Upper lobe of right lung (tissue), 1 donor: ENCODE measurements at regions not wholly inside any gene's neighbourhood (a gene's known extent, or its start where the extent isn't known, plus 50 kb on each side); places are given as distances from the start of the nearest gene placed in this dataset.

Source experiments
- ATAC-seq: fragments of 200-7000 bp; cut with Tn5 transposase; one replicate; pipeline ENCODE4 v1.9.1; 2020; ENCODE audit warnings: mild to moderate bottlenecking, moderate library complexity
- DNase-seq: peaks from one replicate; pipeline ENCODE4 v3.0.0-alpha.2; 2020
- H3K27ac ChIP-seq: fragments of 200-600 bp; one replicate; pipeline ENCODE4 v1.8.0; 2022
- H3K27me3 ChIP-seq: fragments of 200-600 bp; one replicate; pipeline ENCODE4 v1.8.0; 2022; ENCODE audit warnings: mild to moderate bottlenecking
- H3K36me3 ChIP-seq: fragments of 200-600 bp; one replicate; pipeline ENCODE4 v1.8.0; 2022
- H3K4me1 ChIP-seq: fragments of 200-600 bp; one replicate; pipeline ENCODE4 v1.8.0; 2022
- H3K4me3 ChIP-seq: fragments of 200-600 bp; one replicate; pipeline ENCODE4 v1.8.0; 2022; ENCODE audit warnings: mild to moderate bottlenecking
- H3K9me3 ChIP-seq: fragments of 200-600 bp; one replicate; pipeline ENCODE4 v1.8.0; 2022
- CTCF ChIP-seq: fragments of 200-600 bp; IDR thresholded peaks from one replicate; pipeline ENCODE4 v1.8.0; 2022; ENCODE audit warnings: antibody characterized with exemption
- intact Hi-C: fragments of 100-400 bp; cut with DNase I; formaldehyde crosslinking; loops from one replicate; pipeline ENCODE4 v1.11.0; 2022
- donor health status: DM: no; HTN: yes; CAD: no; lungs with severe emphysema.

GRCh38 chr20:19943061-19943521, 74.1 kb upstream of the NAA20 start:
- H3K4me3 ChIP-seq = no peak overlapping the region
- H3K9me3 ChIP-seq = no peaks in the 10 kb centered on the region
- ATAC-seq = peak; percentile 55
- TF ChIP-seq CTCF = no peak
- intact Hi-C loops = no loop called here
- no peaks in the 10 kb centered on the region for H3K27me3 ChIP-seq
- DNase-seq = no peak
- peaks cover 66% of the 10 kb centered on the region for H3K4me1 ChIP-seq
- peak overlapping the region; percentile 65 for H3K27ac ChIP-seq
- peaks cover 12% of the 10 kb centered on the region for H3K36me3 ChIP-seq

GRCh38 chr20:19944772-19945459, 72.2 kb upstream of the NAA20 start:
- Histone ChIP-seq H3K4me1 (peaks cover 56% of the 10 kb centered on the region), H3K27ac (peak overlapping the region; percentile 60), H3K36me3 (peaks cover 7% of the 10 kb centered on the region), H3K27me3 (no peaks in the 10 kb centered on the region), H3K9me3 (no peaks in the 10 kb centered on the region), H3K4me3 (no peak overlapping the region)
- no peak for TF ChIP-seq CTCF
- DNase-seq = no peak
- intact Hi-C loops = no loop called here
- no peak for ATAC-seq

GRCh38 chr20:19945732-19946670, 71.2 kb upstream of the NAA20 start:
- peak overlapping the region; percentile 60 for H3K27ac ChIP-seq
- DNase-seq (no peak), ATAC-seq (peak; percentile 13)
- peaks cover 5% of the 10 kb centered on the region for H3K36me3 ChIP-seq
- H3K4me3 ChIP-seq = no peak overlapping the region
- H3K4me1 ChIP-seq = peaks cover 49% of the 10 kb centered on the region
- intact Hi-C loops = no loop called here
- H3K27me3 ChIP-seq = no peaks in the 10 kb centered on the region
- no peaks in the 10 kb centered on the region for H3K9me3 ChIP-seq
- TF ChIP-seq CTCF = no peak

GRCh38 chr20:19947611-19948264, 69.4 kb upstream of the NAA20 start:
- Histone ChIP-seq H3K36me3 (peaks cover 8% of the 10 kb centered on the region), H3K9me3 (no peaks in the 10 kb centered on the region), H3K27me3 (no peaks in the 10 kb centered on the region), H3K4me1 (peaks cover 32% of the 10 kb centered on the region), H3K27ac (no peak overlapping the region), H3K4me3 (no peak overlapping the region)
- intact Hi-C loops = no loop called here
- no peak for TF ChIP-seq CTCF
- DNase-seq (no peak), ATAC-seq (no peak)

GRCh38 chr20:19949195-19949867, 67.8 kb upstream of the NAA20 start:
- Histone ChIP-seq H3K36me3 (peaks cover 8% of the 10 kb centered on the region), H3K27me3 (no peaks in the 10 kb centered on the region), H3K4me1 (peaks cover 21% of the 10 kb centered on the region), H3K9me3 (no peaks in the 10 kb centered on the region), H3K4me3 (no peak overlapping the region), H3K27ac (no peak overlapping the region)
- no peak for TF ChIP-seq CTCF
- DNase-seq (no peak), ATAC-seq (no peak)
- intact Hi-C loops = no loop called here
